H1 (cell line): ENCODE measurements at regions not wholly inside any gene's neighbourhood (a gene's known extent, or its start where the extent isn't known, plus 50 kb on each side); places are given as distances from the start of the nearest gene placed in this dataset.

ENCODE experiments used
- CTCF ChIA-PET: fragments of 300-600 bp; sonication (Branson Sonifier 250); formaldehyde crosslinking; loops from one replicate; lab custom pipeline; 2021; ENCODE audit not compliant: partially characterized antibody; lab: Charles Lee
- POLR2A ChIA-PET: fragments of 300-600 bp; sonication (Branson Sonifier 250); formaldehyde crosslinking; loops from one replicate; lab custom pipeline; 2021; ENCODE audit warnings: inconsistent platforms; ENCODE audit not compliant: partially characterized antibody; lab: Charles Lee
- DNase-seq, 2 experiments: peaks; one replicate each; pipeline versions ENCODE4 v3.0.0 to v3.0.0-alpha.2; 2010 to 2022; ENCODE audit warnings: low spot score in 2 of 2, low read depth in 1 of 2, mixed read lengths in 1 of 2
- FAIRE-seq: peaks from 2 replicates; lab custom pipeline; 2011; peaks lifted over from hg19 to GRCh38; lab: Jason Lieb, UNC
- H2AFZ ChIP-seq: 2 replicates; pipeline ENCODE4 v1.8.1; 2012; ENCODE audit warnings: low read length, inconsistent platforms
- H2AK5ac ChIP-seq: 2 replicates; pipeline ENCODE4 v1.6.1; 2013; ENCODE audit warnings: low read depth, low read length
- H2BK120ac ChIP-seq: replicated peaks from 2 replicates; pipeline ENCODE3; 2013; ENCODE audit warnings: low read depth, low read length, inconsistent platforms
- H2BK12ac ChIP-seq: 2 replicates; pipeline ENCODE4 v1.6.1; 2013; ENCODE audit warnings: low read depth, low read length
- H2BK15ac ChIP-seq: 2 replicates; pipeline ENCODE4 v1.6.1; 2013; ENCODE audit warnings: low read length
- H2BK20ac ChIP-seq: 2 replicates; pipeline ENCODE4 v1.6.1; 2013; ENCODE audit warnings: low read length
- H2BK5ac ChIP-seq: 2 replicates; pipeline ENCODE4 v1.6.1; 2013; ENCODE audit warnings: low read depth, low read length
- H3K14ac ChIP-seq: 2 replicates; pipeline ENCODE4 v1.6.1; 2013; ENCODE audit warnings: inconsistent platforms; ENCODE audit not compliant: insufficient read length
- H3K18ac ChIP-seq: 2 replicates; pipeline ENCODE4 v1.6.1; 2013; ENCODE audit warnings: low read length; ENCODE audit errors: extremely low read depth
- H3K23ac ChIP-seq: 2 replicates; pipeline ENCODE4 v1.6.1; 2013; ENCODE audit warnings: inconsistent platforms; ENCODE audit not compliant: insufficient read length
- H3K23me2 ChIP-seq: 2 replicates; pipeline ENCODE4 v1.6.1; 2013; ENCODE audit warnings: low read depth, low read length
- H3K27ac ChIP-seq: 2 replicates; pipeline ENCODE4 v1.6.1; 2011; ENCODE audit warnings: low read depth, low read length, inconsistent platforms
- H3K27me3 ChIP-seq, 4 experiments: replicated peaks in 1 of 4; 1 replicate in 1 of 4; 2 replicates in 3 of 4; pipeline versions ENCODE4 v1.6.1 to v1.8.1; 2011 to 2013; ENCODE audit warnings: low read length in 3 of 4, mild to moderate bottlenecking in 3 of 4, inconsistent platforms in 2 of 4, mixed read lengths in 2 of 4, moderate library complexity in 1 of 4; ENCODE audit not compliant: control insufficient read depth in 3 of 4, insufficient read depth in 3 of 4; ENCODE audit errors: extremely low read depth in 1 of 4
- H3K36me3 ChIP-seq, 4 experiments: 2 replicates each; pipeline versions ENCODE4 v1.6.1 to v1.8.1; 2011 to 2013; ENCODE audit warnings: mild to moderate bottlenecking in 4 of 4, low read length in 3 of 4, moderate library complexity in 2 of 4, control low read depth in 1 of 4, inconsistent platforms in 1 of 4; ENCODE audit not compliant: insufficient read depth in 4 of 4, control insufficient read depth in 2 of 4
- H3K4ac ChIP-seq: replicated peaks from 2 replicates; pipeline ENCODE3; 2013; ENCODE audit warnings: low read length, low read depth, mixed read lengths, inconsistent platforms; ENCODE audit not compliant: insufficient read length
- H3K4me1 ChIP-seq, 4 experiments: replicated peaks in 1 of 4; 1 replicate in 1 of 4; 2 replicates in 3 of 4; pipeline versions ENCODE4 v1.6.1 to v1.8.1; 2011 to 2013; ENCODE audit warnings: low read length in 3 of 4, inconsistent platforms in 2 of 4, mixed read lengths in 1 of 4; ENCODE audit not compliant: insufficient read depth in 4 of 4, control insufficient read depth in 3 of 4
- H3K4me2 ChIP-seq, 2 experiments: 2 replicates each; pipeline versions ENCODE4 v1.6.1 to v1.8.1; 2011 to 2013; ENCODE audit warnings: low read depth in 2 of 2, low read length in 2 of 2, control low read depth in 1 of 2, inconsistent platforms in 1 of 2, mild to moderate bottlenecking in 1 of 2; ENCODE audit not compliant: insufficient read depth in 1 of 2
- H3K4me3 ChIP-seq, 4 experiments: fragments of 200-600, 300-600 bp in 1 of 4; sonication (generic), shearing (Covaris generic), sonication (Bioruptor Twin) in 1 of 4; 2 replicates each; pipeline versions ENCODE4 v1.5.1 to v1.8.1; 2011 to 2016; ENCODE audit warnings: low read length in 4 of 4, low read depth in 3 of 4, control low read depth in 2 of 4, inconsistent platforms in 2 of 4, mild to moderate bottlenecking in 2 of 4, mixed read lengths in 1 of 4, moderate library complexity in 1 of 4; ENCODE audit not compliant: insufficient read depth in 2 of 4; ENCODE audit errors: extremely low read depth in 1 of 4
- H3K56ac ChIP-seq: replicated peaks from 2 replicates; pipeline ENCODE3; 2013; ENCODE audit warnings: low read depth, mild to moderate bottlenecking, mixed read lengths, low read length, inconsistent platforms; ENCODE audit not compliant: insufficient read length
- H3K79me1 ChIP-seq: 2 replicates; pipeline ENCODE4 v1.6.1; 2013; ENCODE audit warnings: low read depth, low read length, control low read depth
- H3K79me2 ChIP-seq, 2 experiments: 2 replicates each; pipeline versions ENCODE4 v1.6.1 to v1.8.1; 2012 to 2013; ENCODE audit warnings: low read length in 2 of 2, mild to moderate bottlenecking in 2 of 2, inconsistent platforms in 1 of 2; ENCODE audit not compliant: insufficient read depth in 2 of 2, control insufficient read depth in 1 of 2
- H3K9ac ChIP-seq, 4 experiments: replicated peaks in 1 of 4; 1 replicate in 1 of 4; 2 replicates in 3 of 4; pipeline versions ENCODE4 v1.6.1 to v1.8.1; 2011 to 2013; ENCODE audit warnings: low read depth in 3 of 4, low read length in 3 of 4, control low read depth in 2 of 4, mild to moderate bottlenecking in 2 of 4, moderate library complexity in 2 of 4, inconsistent platforms in 1 of 4; ENCODE audit errors: extremely low read depth in 1 of 4
- H3K9me3 ChIP-seq, 2 experiments: 2 replicates each; pipeline versions ENCODE4 v1.6.1 to v1.8.1; 2012 to 2013; ENCODE audit warnings: mild to moderate bottlenecking in 2 of 2, moderate library complexity in 2 of 2, control low read depth in 1 of 2, inconsistent platforms in 1 of 2, low read depth in 1 of 2, low read length in 1 of 2, mixed read lengths in 1 of 2; ENCODE audit not compliant: insufficient read depth in 2 of 2
- H4K20me1 ChIP-seq, 2 experiments: replicated peaks in 1 of 2; 2 replicates each; pipeline versions ENCODE3 to v1.8.1; 2011 to 2013; ENCODE audit warnings: inconsistent platforms in 2 of 2, low read length in 2 of 2, mild to moderate bottlenecking in 1 of 2; ENCODE audit not compliant: insufficient read depth in 2 of 2, control insufficient read depth in 1 of 2
- H4K5ac ChIP-seq: 2 replicates; pipeline ENCODE4 v1.6.1; 2013; ENCODE audit warnings: low read length, low read depth, mixed read lengths, inconsistent platforms; ENCODE audit not compliant: insufficient read length
- H4K8ac ChIP-seq: 2 replicates; pipeline ENCODE4 v1.8.0; 2013; ENCODE audit warnings: mild to moderate bottlenecking, moderate library complexity, low read length, inconsistent platforms; ENCODE audit not compliant: insufficient read depth; ENCODE audit errors: extremely low read depth
- H4K91ac ChIP-seq: replicated peaks from 2 replicates; pipeline ENCODE3; 2013; ENCODE audit warnings: low read length, mixed read lengths, inconsistent platforms; ENCODE audit not compliant: insufficient read length
- ASH2L ChIP-seq: fragments of 200-600, 300-600 bp; sonication (generic); IDR thresholded peaks from one replicate; pipeline ENCODE4 v1.7.1; 2017; ENCODE audit warnings: low read length
- CTBP2 ChIP-seq: IDR thresholded peaks from 2 replicates; pipeline ENCODE4 v1.7.0; 2011; ENCODE audit warnings: borderline replicate concordance, mild to moderate bottlenecking, moderate library complexity, mixed read lengths, low read length; ENCODE audit not compliant: insufficient read depth, insufficient read length
- GTF2F1 ChIP-seq: IDR thresholded peaks from 2 replicates; pipeline ENCODE4 v1.6.1; 2012; ENCODE audit warnings: low read depth, low read length, improper control_type of control experiment, borderline replicate concordance
- HDAC6 ChIP-seq: IDR thresholded peaks from one replicate; pipeline ENCODE4 v1.7.1; 2012; ENCODE audit warnings: low read depth, mild to moderate bottlenecking, inconsistent platforms, low read length, moderate library complexity
- JUND ChIP-seq: IDR thresholded peaks from 2 replicates; pipeline ENCODE4 v1.6.1; 2011; ENCODE audit warnings: mild to moderate bottlenecking, improper control_type of control experiment, low read length
- POLR2AphosphoS5 ChIP-seq: IDR thresholded peaks from 2 replicates; pipeline ENCODE4 v1.6.1; 2011; ENCODE audit warnings: low read depth, low read length
- RNF2 ChIP-seq: fragments of 200-900, 300-1000 bp; sonication (generic); IDR thresholded peaks from 2 replicates; pipeline ENCODE4 v1.7.1; 2016; ENCODE audit warnings: borderline replicate concordance, low read depth, mild to moderate bottlenecking, antibody characterized with exemption, low read length; ENCODE audit not compliant: poor library complexity, severe bottlenecking; ENCODE audit errors: missing control alignments
- SIN3A ChIP-seq, 2 experiments: IDR thresholded peaks in 1 of 2; conservative IDR thresholded peaks in 1 of 2; 2 replicates each; pipeline ENCODE4 v1.6.1; 2011 to 2012; ENCODE audit warnings: low read length in 2 of 2, improper control_type of control experiment in 1 of 2, low read depth in 1 of 2, mild to moderate bottlenecking in 1 of 2
- SIRT6 ChIP-seq: IDR thresholded peaks from one replicate; pipeline ENCODE4 v1.7.1; 2012; ENCODE audit warnings: low read length, inconsistent platforms
- SUZ12 ChIP-seq: fragments of 200-600 bp; sonication (generic); IDR thresholded peaks from 2 replicates; pipeline ENCODE4 v1.6.1; 2012; ENCODE audit warnings: mild to moderate bottlenecking, inconsistent platforms, low read length, moderate library complexity, mixed read lengths
- TAF1 ChIP-seq: IDR thresholded peaks from 2 replicates; pipeline ENCODE4 v1.6.1; 2011; ENCODE audit warnings: mild to moderate bottlenecking, low read depth, low read length
- TCF12 ChIP-seq: IDR thresholded peaks from 2 replicates; pipeline ENCODE4 v1.6.1; 2011; ENCODE audit warnings: low read depth, mild to moderate bottlenecking, low read length
- WGBS, 2 experiments: shearing (Covaris generic) in 1 of 2; methylation state at CpG; one replicate each; pipeline versions ENCODE4 v1.1.6 to v1.1.7; 2013 to 2015; ENCODE audit warnings: low lambda C conversion rate in 2 of 2, mixed read lengths in 2 of 2, inconsistent platforms in 1 of 2, low coverage in 1 of 2, missing lambda C conversion rate in 1 of 2; ENCODE audit not compliant: insufficient replicate concordance in 2 of 2, insufficient coverage in 1 of 2, insufficient read length in 1 of 2; ENCODE audit errors: extremely low coverage in 1 of 2, missing lambda C conversion rate in 1 of 2; 5-methylcytosine and 5-hydroxymethylcytosine counted together
- TF ChIP-seq, protein P1 (sequence below): IDR thresholded peaks from 2 replicates; pipeline ENCODE4 v1.6.1; 2012; ENCODE audit warnings: inconsistent platforms

DNA sequence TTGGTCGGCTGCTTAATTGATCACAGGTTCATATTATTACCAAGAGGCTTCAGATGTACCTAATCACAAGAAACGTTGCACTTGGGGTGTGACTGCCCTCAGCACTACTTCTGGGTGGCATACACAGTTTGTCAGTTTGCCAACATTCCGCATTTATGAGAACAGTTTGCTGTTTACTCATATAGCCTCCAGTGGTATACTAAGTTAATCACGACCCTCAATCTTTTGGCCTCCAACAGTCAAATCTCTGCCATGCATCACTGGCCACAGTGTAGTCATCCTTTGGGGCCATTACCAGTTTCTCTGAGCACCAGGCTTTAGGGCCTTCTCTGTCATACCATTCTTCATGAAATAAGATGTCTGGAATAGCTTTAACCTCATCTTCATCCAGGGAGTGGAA lies 62.8 kb upstream of the BCL9 start:
- Histone ChIP-seq H3K56ac (no peak overlapping the region), H4K20me1 (no peaks in the 10 kb centered on the region), H3K36me3 (no peaks in the 10 kb centered on the region), H3K4me1 (no peaks in the 10 kb centered on the region), H3K79me2 (no peaks in the 10 kb centered on the region), H3K23me2 (no peaks in the 10 kb centered on the region), H2BK120ac (no peak overlapping the region), H3K27ac (no peak overlapping the region), H2AFZ (no peak overlapping the region), H2BK20ac (no peak overlapping the region), H2BK12ac (no peak overlapping the region), H3K14ac (no peak overlapping the region), H3K9me3 (no peaks in the 10 kb centered on the region), H3K4me2 (no peak overlapping the region), H2BK5ac (no peak overlapping the region), H4K8ac (no peak overlapping the region), H3K4me3 (no peak overlapping the region), H3K23ac (no peak overlapping the region), H3K9ac (no peak overlapping the region), H3K27me3 (peaks cover 0 to 1% (median 0%) of the 10 kb centered on the region in 4 experiments; a peak in 1 of 7 replicates), H3K79me1 (no peaks in the 10 kb centered on the region), H2BK15ac (no peak overlapping the region), H3K4ac (no peak overlapping the region), H4K91ac (no peak overlapping the region), H3K18ac (no peak overlapping the region), H2AK5ac (no peak overlapping the region), H4K5ac (no peak overlapping the region)
- ChIA-PET POLR2A (no interaction called here), CTCF (interaction anchor here (0.7 kb wide), 1 partner anchor 9 kb away, joined by 3 read pairs; no protein-coding TSS in a partner anchor)
- WGBS, 2 experiments = 86% methylated on average over 4 of the region's 4 CpGs; no CpG with 5 or more reads in 1 of the 2 experiments
- DNase-seq (no peak), FAIRE-seq (no peak)
- no peak for TF ChIP-seq ASH2L
- TF ChIP-seq RNF2 = no peak
- TF ChIP-seq, protein P1, sequence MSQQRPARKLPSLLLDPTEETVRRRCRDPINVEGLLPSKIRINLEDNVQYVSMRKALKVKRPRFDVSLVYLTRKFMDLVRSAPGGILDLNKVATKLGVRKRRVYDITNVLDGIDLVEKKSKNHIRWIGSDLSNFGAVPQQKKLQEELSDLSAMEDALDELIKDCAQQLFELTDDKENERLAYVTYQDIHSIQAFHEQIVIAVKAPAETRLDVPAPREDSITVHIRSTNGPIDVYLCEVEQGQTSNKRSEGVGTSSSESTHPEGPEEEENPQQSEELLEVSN = no peak
- no peak for TF ChIP-seq CTBP2
- TF ChIP-seq HDAC6 = no peak
- TF ChIP-seq SIRT6 = no peak
- no peak for TF ChIP-seq POLR2AphosphoS5
- TF ChIP-seq TAF1 = no peak
- no peak for TF ChIP-seq JUND
- TF ChIP-seq TCF12 = no peak
- no peak for TF ChIP-seq GTF2F1
- TF ChIP-seq SUZ12 = no peak
- no peak for TF ChIP-seq SIN3A (conservative IDR thresholded peaks at IDR 0.05 in 1 of 2, IDR thresholded peaks at IDR 0.05 in 1 of 2; ENCODE audit: low read depth in 1 of 2, low read length in 2 of 2)
